ENCODE measurements at regions not wholly inside any gene's neighbourhood (a gene's known extent, or its start where the extent isn't known, plus 50 kb on each side); places are given as distances from the start of the nearest gene placed in this dataset.

DNA sequence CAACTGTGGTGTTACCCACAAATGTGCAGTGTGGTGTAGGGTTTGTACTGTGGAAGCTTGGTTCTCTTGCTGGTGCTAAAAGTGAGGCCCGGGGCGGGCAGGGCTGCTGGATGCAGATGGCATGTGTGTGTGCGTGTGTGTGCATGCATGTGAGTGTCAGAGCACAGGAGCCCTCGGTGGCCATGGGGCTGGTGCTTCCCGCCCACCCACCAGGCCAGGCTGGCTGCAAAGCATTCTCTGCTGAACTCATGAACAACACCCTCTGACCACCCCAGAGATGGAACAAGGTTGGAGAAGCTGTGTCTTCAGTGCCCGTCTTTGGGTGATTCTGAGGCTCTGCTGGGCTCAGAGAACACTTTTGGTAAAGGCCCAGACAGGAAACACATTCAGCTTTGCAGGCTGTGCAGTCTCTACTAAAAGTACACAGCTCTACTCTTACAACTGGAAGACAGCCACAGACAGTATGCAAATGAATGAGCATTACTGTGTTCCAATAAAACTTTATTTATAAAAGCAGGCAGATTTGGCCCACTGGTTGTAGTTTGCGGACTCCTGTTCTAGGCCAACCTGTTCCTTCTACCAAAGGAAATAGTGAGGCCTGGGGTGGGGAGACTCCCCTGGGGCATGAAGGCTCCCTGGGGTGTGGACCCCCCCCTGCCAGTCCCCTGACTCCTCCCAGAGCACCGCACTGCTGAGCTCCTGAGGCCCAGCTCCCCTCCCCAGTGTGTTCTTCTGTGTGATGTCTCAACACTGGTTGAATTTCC is 225.3 kb upstream of the HDAC4 start:
- TF ChIP-seq, protein P1, sequence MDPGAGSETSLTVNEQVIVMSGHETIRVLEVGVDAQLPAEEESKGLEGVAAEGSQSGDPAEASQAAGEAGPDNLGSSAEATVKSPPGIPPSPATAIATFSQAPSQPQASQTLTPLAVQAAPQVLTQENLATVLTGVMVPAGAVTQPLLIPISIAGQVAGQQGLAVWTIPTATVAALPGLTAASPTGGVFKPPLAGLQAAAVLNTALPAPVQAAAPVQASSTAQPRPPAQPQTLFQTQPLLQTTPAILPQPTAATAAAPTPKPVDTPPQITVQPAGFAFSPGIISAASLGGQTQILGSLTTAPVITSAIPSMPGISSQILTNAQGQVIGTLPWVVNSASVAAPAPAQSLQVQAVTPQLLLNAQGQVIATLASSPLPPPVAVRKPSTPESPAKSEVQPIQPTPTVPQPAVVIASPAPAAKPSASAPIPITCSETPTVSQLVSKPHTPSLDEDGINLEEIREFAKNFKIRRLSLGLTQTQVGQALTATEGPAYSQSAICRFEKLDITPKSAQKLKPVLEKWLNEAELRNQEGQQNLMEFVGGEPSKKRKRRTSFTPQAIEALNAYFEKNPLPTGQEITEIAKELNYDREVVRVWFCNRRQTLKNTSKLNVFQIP (CRISPR knock-in tag; IDR thresholded peaks at IDR 0.05; ENCODE audit: borderline replicate concordance, low read depth), result no peak
- TF ChIP-seq CSDC2 (CRISPR knock-in tag; IDR thresholded peaks at IDR 0.05) (no peak), BACH2 (CRISPR knock-in tag; IDR thresholded peaks at IDR 0.05; ENCODE audit: borderline replicate concordance) (no peak), RARB (CRISPR knock-in tag; IDR thresholded peaks at IDR 0.05) (no peak), ZFP30 (CRISPR knock-in tag; IDR thresholded peaks at IDR 0.05) (no peak), ZFP3 (CRISPR knock-in tag; IDR thresholded peaks at IDR 0.05) (no peak), ESRRG (CRISPR knock-in tag; IDR thresholded peaks at IDR 0.05) (no peak), PPARA (CRISPR knock-in tag; IDR thresholded peaks at IDR 0.05; ENCODE audit: borderline replicate concordance) (no peak), ZNF70 (CRISPR knock-in tag; IDR thresholded peaks at IDR 0.05) (no peak), ARNTL (CRISPR knock-in tag; IDR thresholded peaks at IDR 0.05; ENCODE audit: borderline replicate concordance, low read depth) (no peak)
- TF ChIP-seq, protein P2, sequence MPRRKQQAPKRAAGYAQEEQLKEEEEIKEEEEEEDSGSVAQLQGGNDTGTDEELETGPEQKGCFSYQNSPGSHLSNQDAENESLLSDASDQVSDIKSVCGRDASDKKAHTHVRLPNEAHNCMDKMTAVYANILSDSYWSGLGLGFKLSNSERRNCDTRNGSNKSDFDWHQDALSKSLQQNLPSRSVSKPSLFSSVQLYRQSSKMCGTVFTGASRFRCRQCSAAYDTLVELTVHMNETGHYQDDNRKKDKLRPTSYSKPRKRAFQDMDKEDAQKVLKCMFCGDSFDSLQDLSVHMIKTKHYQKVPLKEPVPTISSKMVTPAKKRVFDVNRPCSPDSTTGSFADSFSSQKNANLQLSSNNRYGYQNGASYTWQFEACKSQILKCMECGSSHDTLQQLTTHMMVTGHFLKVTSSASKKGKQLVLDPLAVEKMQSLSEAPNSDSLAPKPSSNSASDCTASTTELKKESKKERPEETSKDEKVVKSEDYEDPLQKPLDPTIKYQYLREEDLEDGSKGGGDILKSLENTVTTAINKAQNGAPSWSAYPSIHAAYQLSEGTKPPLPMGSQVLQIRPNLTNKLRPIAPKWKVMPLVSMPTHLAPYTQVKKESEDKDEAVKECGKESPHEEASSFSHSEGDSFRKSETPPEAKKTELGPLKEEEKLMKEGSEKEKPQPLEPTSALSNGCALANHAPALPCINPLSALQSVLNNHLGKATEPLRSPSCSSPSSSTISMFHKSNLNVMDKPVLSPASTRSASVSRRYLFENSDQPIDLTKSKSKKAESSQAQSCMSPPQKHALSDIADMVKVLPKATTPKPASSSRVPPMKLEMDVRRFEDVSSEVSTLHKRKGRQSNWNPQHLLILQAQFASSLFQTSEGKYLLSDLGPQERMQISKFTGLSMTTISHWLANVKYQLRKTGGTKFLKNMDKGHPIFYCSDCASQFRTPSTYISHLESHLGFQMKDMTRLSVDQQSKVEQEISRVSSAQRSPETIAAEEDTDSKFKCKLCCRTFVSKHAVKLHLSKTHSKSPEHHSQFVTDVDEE (CRISPR knock-in tag; IDR thresholded peaks at IDR 0.05), result no peak
- TF ChIP-seq, protein P3, sequence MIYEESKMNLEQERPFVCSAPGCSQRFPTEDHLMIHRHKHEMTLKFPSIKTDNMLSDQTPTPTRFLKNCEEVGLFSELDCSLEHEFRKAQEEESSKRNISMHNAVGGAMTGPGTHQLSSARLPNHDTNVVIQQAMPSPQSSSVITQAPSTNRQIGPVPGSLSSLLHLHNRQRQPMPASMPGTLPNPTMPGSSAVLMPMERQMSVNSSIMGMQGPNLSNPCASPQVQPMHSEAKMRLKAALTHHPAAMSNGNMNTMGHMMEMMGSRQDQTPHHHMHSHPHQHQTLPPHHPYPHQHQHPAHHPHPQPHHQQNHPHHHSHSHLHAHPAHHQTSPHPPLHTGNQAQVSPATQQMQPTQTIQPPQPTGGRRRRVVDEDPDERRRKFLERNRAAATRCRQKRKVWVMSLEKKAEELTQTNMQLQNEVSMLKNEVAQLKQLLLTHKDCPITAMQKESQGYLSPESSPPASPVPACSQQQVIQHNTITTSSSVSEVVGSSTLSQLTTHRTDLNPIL (CRISPR knock-in tag; IDR thresholded peaks at IDR 0.05; ENCODE audit: low read depth), result no peak
